ENCODE measurements at regions not wholly inside any gene's neighbourhood (a gene's known extent, or its start where the extent isn't known, plus 50 kb on each side); places are given as distances from the start of the nearest gene placed in this dataset.

DNA sequence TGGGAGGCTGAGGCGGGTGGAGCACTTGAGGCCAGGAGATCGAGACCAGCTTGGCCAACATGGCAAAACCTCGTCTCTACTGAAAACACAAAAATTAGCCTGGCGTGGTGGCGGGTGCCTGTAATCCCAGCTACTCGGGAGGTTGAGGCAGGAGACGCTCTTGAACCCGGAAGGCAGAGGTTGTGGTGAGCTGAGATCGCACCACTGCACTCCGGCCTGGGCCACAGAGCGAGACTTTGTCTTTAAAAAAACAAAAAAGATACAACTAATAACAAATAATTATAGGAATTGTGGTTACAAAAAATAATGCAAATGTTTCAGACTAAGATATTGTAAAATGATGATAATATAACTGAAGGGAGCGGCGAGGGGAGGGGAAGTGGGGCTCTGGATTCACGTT, 90.3 kb upstream of the RTL6 start:
- TF ChIP-seq, protein P1, sequence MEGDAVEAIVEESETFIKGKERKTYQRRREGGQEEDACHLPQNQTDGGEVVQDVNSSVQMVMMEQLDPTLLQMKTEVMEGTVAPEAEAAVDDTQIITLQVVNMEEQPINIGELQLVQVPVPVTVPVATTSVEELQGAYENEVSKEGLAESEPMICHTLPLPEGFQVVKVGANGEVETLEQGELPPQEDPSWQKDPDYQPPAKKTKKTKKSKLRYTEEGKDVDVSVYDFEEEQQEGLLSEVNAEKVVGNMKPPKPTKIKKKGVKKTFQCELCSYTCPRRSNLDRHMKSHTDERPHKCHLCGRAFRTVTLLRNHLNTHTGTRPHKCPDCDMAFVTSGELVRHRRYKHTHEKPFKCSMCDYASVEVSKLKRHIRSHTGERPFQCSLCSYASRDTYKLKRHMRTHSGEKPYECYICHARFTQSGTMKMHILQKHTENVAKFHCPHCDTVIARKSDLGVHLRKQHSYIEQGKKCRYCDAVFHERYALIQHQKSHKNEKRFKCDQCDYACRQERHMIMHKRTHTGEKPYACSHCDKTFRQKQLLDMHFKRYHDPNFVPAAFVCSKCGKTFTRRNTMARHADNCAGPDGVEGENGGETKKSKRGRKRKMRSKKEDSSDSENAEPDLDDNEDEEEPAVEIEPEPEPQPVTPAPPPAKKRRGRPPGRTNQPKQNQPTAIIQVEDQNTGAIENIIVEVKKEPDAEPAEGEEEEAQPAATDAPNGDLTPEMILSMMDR (IDR thresholded peaks at IDR 0.05; ENCODE audit: low read depth, low read length, missing control alignments): no peak

DNA sequence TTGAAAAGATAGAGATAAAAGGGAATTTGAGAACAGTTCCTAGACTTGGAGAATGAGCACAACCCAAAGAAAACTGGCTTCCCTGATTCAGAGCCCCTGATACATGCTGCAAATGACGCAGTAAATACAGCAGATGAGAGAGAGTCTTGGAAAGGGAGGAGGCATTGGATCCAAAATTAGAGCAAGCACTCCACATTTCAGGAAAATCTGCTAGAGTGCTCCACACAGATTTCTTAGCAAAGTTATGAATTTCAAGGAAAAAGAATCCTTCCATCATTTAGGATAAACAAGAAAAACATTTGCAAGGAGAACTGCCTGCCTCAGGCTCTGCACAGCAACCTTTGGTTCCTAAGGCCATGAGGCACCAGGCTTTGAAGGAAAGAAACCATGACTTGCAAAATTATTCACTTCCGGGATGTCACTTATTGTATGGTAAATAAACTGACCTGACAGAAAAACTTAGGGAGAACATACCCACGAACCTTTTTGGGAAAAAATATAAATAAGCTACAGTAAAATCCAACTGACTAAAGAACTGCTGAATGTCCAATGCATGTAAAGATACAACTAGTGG, 89.8 kb upstream of the RTL6 start:
- H3K4me3 ChIP-seq (ENCODE audit: low read depth, low read length): no peak overlapping the region
- TF ChIP-seq, protein P1 (IDR thresholded peaks at IDR 0.05; ENCODE audit: low read depth, low read length, missing control alignments): no peak
- in situ Hi-C loops (cut with HindIII; ENCODE audit: low sequenced_read_pairs): loop anchor here (25.0 kb wide), 1 partner anchor 576 kb away; the partner anchor contains the start of gene PARVB

More for the DNA sequence above, 90.3 kb upstream of the RTL6 start:
- in situ Hi-C loops (cut with HindIII; ENCODE audit: low sequenced_read_pairs): loop anchor here (25.0 kb wide), 1 partner anchor 576 kb away; the partner anchor contains the start of gene PARVB
- no peak for DNase-seq (ENCODE audit: low read depth)
- no peak overlapping the region for H3K4me3 ChIP-seq (ENCODE audit: low read depth, low read length)

DNA sequence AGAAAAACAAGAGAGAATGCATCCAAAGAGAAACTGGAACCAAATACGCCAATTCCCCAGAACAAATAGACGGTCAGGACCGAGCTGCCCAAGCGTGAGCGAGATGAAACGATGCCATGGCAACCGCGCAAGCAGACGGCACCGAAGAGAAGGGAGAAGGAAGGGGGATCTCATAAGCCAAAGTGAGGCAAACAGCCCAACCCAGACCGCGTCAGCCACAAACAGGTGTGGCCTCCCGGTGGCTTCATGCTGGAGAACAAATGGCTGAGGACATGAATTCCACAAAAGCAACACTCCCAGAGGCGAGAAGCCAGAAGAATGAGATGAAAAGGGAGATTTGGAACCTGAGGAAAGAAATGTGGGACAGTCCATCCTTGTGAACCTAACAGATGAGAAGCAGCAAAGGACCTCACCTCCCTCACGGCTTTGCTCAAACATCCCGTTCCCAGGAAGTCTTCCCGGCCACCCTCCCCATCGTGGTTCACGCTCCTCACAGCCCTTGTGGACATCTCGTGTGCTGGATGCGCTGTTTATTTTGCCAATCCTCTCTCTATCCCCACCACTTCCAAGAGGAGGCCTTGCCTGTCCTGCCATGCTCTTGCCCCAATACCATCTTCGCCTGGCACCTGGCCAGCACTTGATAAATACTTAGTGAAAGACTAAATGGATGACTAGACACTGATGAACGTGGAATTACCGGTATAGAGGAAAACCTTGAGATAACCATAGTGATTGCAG, 89.1 kb upstream of the RTL6 start:
- peak; percentile 32 for DNase-seq (ENCODE audit: low read depth)
- in situ Hi-C loops (cut with HindIII; ENCODE audit: low sequenced_read_pairs): loop anchor here (25.0 kb wide), 1 partner anchor 575 kb away; the partner anchor contains the start of gene PARVB
- H3K4me3 ChIP-seq (ENCODE audit: low read depth, low read length): no peak overlapping the region
- TF ChIP-seq, protein P1 (IDR thresholded peaks at IDR 0.05; ENCODE audit: low read depth, low read length, missing control alignments): no peak

More for the DNA sequence above, 89.8 kb upstream of the RTL6 start:
- no peak for DNase-seq (ENCODE audit: low read depth)

DNA sequence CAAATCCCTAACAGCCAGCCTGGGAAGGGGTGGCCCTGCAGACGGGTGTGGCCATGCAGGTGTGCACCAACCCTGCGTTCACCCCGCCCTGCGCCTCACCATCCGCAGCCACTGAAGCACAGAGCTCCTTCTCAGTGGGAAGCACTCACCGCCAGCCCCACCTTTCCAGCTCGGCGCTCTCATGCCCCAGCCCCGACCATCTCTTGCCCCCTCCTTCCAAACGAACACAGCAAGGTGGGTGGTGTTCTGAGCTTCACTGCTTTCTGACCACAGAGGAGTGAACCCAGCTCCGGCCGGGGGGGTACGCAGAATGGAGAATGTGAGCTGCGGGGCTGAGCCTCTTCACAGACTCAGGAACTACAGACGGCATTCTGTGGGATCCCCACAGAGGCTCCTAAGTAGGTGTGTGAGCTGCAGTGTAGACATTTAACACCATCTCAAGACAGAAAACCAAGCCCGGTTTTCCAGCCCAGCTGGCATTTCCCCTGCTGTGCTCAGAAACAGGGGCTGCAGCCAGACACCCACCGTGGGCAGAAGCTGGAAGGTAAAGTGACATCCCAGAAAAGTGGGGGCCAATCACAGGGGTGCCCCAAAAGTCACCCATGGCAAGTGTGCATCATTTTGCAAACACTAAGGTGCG, 88.4 kb upstream of the RTL6 start:
- in situ Hi-C loops (cut with HindIII; ENCODE audit: low sequenced_read_pairs): loop anchor here (25.0 kb wide), 1 partner anchor 574 kb away; the partner anchor contains the start of gene PARVB
- H3K4me3 ChIP-seq (ENCODE audit: low read depth, low read length): no peak overlapping the region
- no peak for DNase-seq (ENCODE audit: low read depth)
- TF ChIP-seq, protein P1 (IDR thresholded peaks at IDR 0.05; ENCODE audit: low read depth, low read length, missing control alignments): no peak

DNA sequence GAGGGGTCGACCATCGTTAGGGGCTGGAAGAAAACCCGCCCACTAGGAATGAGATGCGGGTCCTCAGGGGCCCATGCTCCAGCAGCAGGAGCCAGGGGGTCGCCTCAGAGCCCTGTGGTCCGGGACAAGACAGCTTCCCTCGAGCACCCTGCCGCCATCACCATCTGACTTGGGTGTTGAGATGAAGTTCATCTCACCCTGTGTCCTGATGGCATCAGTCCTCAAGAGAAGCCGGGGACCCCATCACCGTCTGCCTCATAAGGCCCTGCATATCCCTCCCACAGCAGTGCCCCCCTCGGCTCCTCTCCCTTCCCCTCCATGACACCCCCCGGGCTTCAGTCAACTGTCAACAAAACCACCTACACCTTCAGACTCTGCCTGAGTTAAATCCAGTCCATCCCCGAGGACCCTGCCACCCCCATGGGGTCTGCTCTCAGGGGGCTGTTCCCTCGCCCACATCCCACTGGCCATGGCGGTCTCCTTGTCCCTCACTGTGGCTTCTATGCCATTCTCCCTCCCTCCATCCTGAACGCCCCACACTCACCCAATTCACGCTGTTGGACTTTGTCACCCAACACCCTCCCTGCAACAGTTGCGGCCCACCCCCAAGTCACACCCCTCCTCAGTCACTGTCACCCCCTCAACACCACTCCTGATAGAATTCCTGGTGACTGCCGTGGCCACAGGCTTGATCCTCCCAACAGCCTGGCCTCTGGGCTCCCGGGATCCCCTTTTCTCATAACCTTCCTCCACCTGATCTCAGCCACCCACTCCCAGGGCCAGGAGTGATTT, 87.7 kb upstream of the RTL6 start:
- H3K4me3 ChIP-seq (ENCODE audit: low read depth, low read length): no peak overlapping the region
- TF ChIP-seq, protein P1 (IDR thresholded peaks at IDR 0.05; ENCODE audit: low read depth, low read length, missing control alignments): no peak
- in situ Hi-C loops (cut with HindIII; ENCODE audit: low sequenced_read_pairs): loop anchor here (25.0 kb wide), 1 partner anchor 573 kb away; the partner anchor contains the start of gene PARVB
- no peak for DNase-seq (ENCODE audit: low read depth)
